ENCODE measurements at regions not wholly inside any gene's neighbourhood (a gene's known extent, or its start where the extent isn't known, plus 50 kb on each side); places are given as distances from the start of the nearest gene placed in this dataset.
A peak's percentile ranks its signal among the peaks of the same experiment; 100 is the strongest.

DNA sequence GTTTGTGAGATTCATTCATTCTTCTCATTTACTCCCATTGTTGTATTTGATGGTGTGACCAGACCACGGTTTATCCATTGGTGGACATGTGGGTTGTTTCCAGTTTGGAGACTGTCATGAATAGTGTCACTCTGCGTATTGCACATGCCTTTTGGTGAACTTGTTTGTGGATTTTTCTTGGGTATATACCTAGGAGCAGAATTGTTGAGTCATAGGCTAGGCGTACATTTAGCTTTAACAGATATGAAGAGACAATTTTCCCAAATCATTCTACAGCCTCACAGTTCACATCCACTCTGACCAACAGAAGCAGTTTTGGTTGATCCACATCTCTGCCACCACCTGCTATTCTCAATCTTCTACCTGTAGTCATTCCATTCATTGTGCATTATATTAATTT lies 66.0 kb upstream of the FAM20C start:
- no peak for TF ChIP-seq EZH2 (IDR thresholded peaks at IDR 0.05; ENCODE audit: borderline replicate concordance)
- TF ChIP-seq EZH2phosphoT487 (IDR thresholded peaks at IDR 0.05; ENCODE audit: low read depth, severe bottlenecking, unreplicated experiment), result no peak
- TF ChIP-seq, protein P1, sequence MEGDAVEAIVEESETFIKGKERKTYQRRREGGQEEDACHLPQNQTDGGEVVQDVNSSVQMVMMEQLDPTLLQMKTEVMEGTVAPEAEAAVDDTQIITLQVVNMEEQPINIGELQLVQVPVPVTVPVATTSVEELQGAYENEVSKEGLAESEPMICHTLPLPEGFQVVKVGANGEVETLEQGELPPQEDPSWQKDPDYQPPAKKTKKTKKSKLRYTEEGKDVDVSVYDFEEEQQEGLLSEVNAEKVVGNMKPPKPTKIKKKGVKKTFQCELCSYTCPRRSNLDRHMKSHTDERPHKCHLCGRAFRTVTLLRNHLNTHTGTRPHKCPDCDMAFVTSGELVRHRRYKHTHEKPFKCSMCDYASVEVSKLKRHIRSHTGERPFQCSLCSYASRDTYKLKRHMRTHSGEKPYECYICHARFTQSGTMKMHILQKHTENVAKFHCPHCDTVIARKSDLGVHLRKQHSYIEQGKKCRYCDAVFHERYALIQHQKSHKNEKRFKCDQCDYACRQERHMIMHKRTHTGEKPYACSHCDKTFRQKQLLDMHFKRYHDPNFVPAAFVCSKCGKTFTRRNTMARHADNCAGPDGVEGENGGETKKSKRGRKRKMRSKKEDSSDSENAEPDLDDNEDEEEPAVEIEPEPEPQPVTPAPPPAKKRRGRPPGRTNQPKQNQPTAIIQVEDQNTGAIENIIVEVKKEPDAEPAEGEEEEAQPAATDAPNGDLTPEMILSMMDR (IDR thresholded peaks at IDR 0.05; ENCODE audit: poor library complexity), result no peak
- Histone ChIP-seq H3K9me3 (ENCODE audit: low read depth) (no peaks in the 10 kb centered on the region), H3K79me2 (no peaks in the 10 kb centered on the region), H3K4me2 (no peak overlapping the region), H3K36me3 (replicated peaks; ENCODE audit: insufficient read depth, low read depth) (no peaks in the 10 kb centered on the region), H3K27ac (no peak overlapping the region), H3K4me1 (ENCODE audit: insufficient read depth) (no peaks in the 10 kb centered on the region), H2AFZ (no peak overlapping the region), H4K20me1 (ENCODE audit: insufficient read depth, poor library complexity, severe bottlenecking) (no peaks in the 10 kb centered on the region), H3K27me3 (peaks cover 5% of the 10 kb centered on the region), H3K4me3 (no peak overlapping the region), H3K9me2 (replicated peaks; ENCODE audit: insufficient read depth) (no peaks in the 10 kb centered on the region)
- no peak for DNase-seq (ENCODE audit: low spot score)
- 89% methylated on average over 3 of the region's 3 CpGs for WGBS (ENCODE audit: low lambda C conversion rate, missing lambda C conversion rate)

DNA sequence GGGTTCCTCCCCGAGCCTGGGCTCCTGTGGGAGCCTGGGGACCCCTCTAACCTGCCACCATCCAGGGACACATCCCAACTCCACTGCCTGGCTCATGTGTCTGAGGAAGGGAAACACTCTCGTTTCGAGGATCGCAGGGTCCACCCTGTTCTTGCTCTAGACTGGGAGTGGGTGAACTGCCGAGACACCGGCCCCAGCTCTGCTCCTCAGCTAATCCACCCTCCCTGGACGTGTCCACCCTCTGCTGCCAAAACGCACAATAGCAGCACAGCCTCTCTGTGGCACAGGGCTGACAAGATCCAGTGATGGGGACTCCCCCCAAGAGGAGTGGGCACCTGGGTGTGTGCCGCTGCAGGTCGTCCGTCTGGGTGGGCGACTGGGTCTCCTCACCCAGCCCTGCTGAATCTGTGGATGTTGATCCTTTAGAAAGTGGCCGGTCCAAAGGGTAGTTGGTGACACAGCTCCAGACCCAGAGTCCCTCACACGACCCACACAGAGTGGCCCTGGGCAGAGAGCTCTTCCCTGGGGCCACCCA lies 65.2 kb upstream of the FAM20C start:
- H3K9me2 ChIP-seq (replicated peaks; ENCODE audit: insufficient read depth), result no peaks in the 10 kb centered on the region
- no peaks in the 10 kb centered on the region for H3K79me2 ChIP-seq
- H3K36me3 ChIP-seq (replicated peaks; ENCODE audit: insufficient read depth, low read depth), result no peaks in the 10 kb centered on the region
- TF ChIP-seq EZH2phosphoT487 (IDR thresholded peaks at IDR 0.05; ENCODE audit: low read depth, severe bottlenecking, unreplicated experiment) (no peak), EZH2 (IDR thresholded peaks at IDR 0.05; ENCODE audit: borderline replicate concordance) (no peak)
- TF ChIP-seq, protein P1 (IDR thresholded peaks at IDR 0.05; ENCODE audit: poor library complexity), result no peak
- H3K4me2 ChIP-seq, result no peak overlapping the region
- peaks cover 3% of the 10 kb centered on the region for H3K27me3 ChIP-seq
- H3K4me1 ChIP-seq (ENCODE audit: insufficient read depth), result no peaks in the 10 kb centered on the region
- H3K9me3 ChIP-seq (ENCODE audit: low read depth), result no peaks in the 10 kb centered on the region
- WGBS (ENCODE audit: low lambda C conversion rate, missing lambda C conversion rate), result 86% methylated on average over 14 of the region's 14 CpGs
- H2AFZ ChIP-seq, result no peak overlapping the region
- no peak overlapping the region for H3K27ac ChIP-seq
- no peak overlapping the region for H3K4me3 ChIP-seq
- no peaks in the 10 kb centered on the region for H4K20me1 ChIP-seq (ENCODE audit: insufficient read depth, poor library complexity, severe bottlenecking)
- DNase-seq (ENCODE audit: low spot score), result peak; percentile 3

DNA sequence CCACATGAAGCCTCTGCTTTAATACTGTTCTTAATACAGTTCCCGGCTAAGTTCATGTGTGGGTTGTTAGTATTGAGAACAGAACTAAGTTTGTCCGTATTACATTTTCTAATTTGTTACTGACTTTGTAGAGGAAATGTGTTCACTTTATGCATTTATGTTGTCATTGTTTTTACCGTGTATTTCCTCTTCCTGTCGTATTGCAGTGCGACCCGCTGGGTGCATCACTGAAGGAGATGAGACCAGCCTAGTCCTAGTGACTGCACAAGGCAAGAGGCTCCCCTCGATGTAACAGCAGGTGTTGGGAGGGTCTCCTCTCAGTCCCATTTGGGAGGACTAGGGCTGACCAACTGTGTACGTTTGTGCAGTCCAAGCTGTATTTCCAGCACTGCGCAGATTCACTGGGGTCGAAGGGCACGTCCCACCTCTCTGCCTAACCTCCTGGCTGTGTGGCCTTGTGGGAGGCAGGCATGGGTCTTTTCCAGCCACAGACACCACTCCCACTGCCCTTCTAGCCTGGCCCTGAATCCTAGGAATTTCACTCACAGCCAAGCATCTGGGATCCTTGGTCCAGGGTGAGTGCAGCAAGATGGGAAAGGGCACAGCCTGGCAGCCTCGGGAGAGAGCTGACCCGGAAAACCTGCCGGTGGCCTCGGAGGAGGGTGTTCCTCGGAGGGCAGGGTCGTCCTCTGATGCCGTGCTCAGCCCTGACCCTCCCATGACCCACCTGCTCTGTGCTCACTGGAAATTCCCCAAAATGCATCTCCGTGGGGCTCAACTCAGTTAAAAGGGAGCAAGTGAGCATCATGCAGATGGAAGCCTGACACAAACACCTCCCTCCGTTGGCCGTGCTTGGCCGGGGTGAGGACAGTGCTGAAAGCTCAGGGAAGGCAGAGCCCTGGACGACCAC lies 63.9 kb upstream of the FAM20C start:
- Histone ChIP-seq H2AFZ (no peak overlapping the region), H3K27me3 (no peaks in the 10 kb centered on the region), H3K36me3 (replicated peaks; ENCODE audit: insufficient read depth, low read depth) (no peaks in the 10 kb centered on the region), H3K9me3 (ENCODE audit: low read depth) (no peaks in the 10 kb centered on the region), H4K20me1 (ENCODE audit: insufficient read depth, poor library complexity, severe bottlenecking) (no peaks in the 10 kb centered on the region), H3K4me1 (ENCODE audit: insufficient read depth) (no peaks in the 10 kb centered on the region), H3K4me3 (no peak overlapping the region), H3K9me2 (replicated peaks; ENCODE audit: insufficient read depth) (no peaks in the 10 kb centered on the region), H3K27ac (no peak overlapping the region), H3K4me2 (no peak overlapping the region), H3K79me2 (no peaks in the 10 kb centered on the region)
- WGBS (ENCODE audit: low lambda C conversion rate, missing lambda C conversion rate), result 88% methylated on average over 22 of the region's 23 CpGs
- DNase-seq (ENCODE audit: low spot score), result no peak
- TF ChIP-seq EZH2 (IDR thresholded peaks at IDR 0.05; ENCODE audit: borderline replicate concordance) (no peak), EZH2phosphoT487 (IDR thresholded peaks at IDR 0.05; ENCODE audit: low read depth, severe bottlenecking, unreplicated experiment) (no peak)
- TF ChIP-seq, protein P1 (IDR thresholded peaks at IDR 0.05; ENCODE audit: poor library complexity), result no peak

All from hepatocyte (in vitro differentiated cells).